ENCODE measurements at regions not wholly inside any gene's neighbourhood (a gene's known extent, or its start where the extent isn't known, plus 50 kb on each side); places are given as distances from the start of the nearest gene placed in this dataset.
A peak's percentile ranks its signal among the peaks of the same experiment; 100 is the strongest.

- H3K27me3 Mint-ChIP-seq: peaks cover 36 to 65% (median 48%) of the 10 kb centered on the region in 3 donors
- H3K4me1 Mint-ChIP-seq: peaks cover 0 to 5% (median 0%) of the 10 kb centered on the region in 3 donors
- no peak overlapping the region for H3K4me3 Mint-ChIP-seq
- peaks cover 18 to 27% of the 10 kb centered on the region in 2 donors for H3K36me3 Mint-ChIP-seq
- DNase-seq (no peak), ATAC-seq (ENCODE audit: low read depth in 2 of 2) (no peak)
- H3K27ac Mint-ChIP-seq: no peak overlapping the region
- H3K9me3 Mint-ChIP-seq: peaks cover 8 to 55% (median 35%) of the 10 kb centered on the region in 7 donors
These were observed 87.8 kb upstream of the CDH5 start for GRCh38 chr16:66278604-66279262.

- peaks cover 41 to 71% (median 54%) of the 10 kb centered on the region in 3 donors for H3K27me3 Mint-ChIP-seq
- H3K4me3 Mint-ChIP-seq: no peak overlapping the region
- DNase-seq (no peak), ATAC-seq (ENCODE audit: low read depth in 2 of 2) (no peak)
- H3K4me1 Mint-ChIP-seq: peaks cover 0 to 5% (median 0%) of the 10 kb centered on the region in 3 donors
- H3K9me3 Mint-ChIP-seq: peaks cover 8 to 55% (median 35%) of the 10 kb centered on the region in 7 donors
- H3K27ac Mint-ChIP-seq: no peak overlapping the region
- H3K36me3 Mint-ChIP-seq: peaks cover 18 to 27% of the 10 kb centered on the region in 2 donors
These were observed 88.4 kb upstream of the CDH5 start for GRCh38 chr16:66278111-66278531.

- no peak for DNase-seq
- Mint-ChIP-seq H3K27me3 (peaks cover 43 to 77% (median 60%) of the 10 kb centered on the region in 3 donors), H3K36me3 (peaks cover 18 to 27% of the 10 kb centered on the region in 2 donors), H3K4me3 (no peak overlapping the region), H3K4me1 (peaks cover 0 to 5% (median 0%) of the 10 kb centered on the region in 3 donors), H3K9me3 (peaks cover 8 to 55% (median 35%) of the 10 kb centered on the region in 7 donors), H3K27ac (no peak overlapping the region)
- no peak for ATAC-seq (ENCODE audit: low read depth in 2 of 2)
These were observed 89.0 kb upstream of the CDH5 start for GRCh38 chr16:66277311-66278070.

- Mint-ChIP-seq H3K9me3 (peaks cover 8 to 55% (median 35%) of the 10 kb centered on the region in 7 donors), H3K36me3 (peaks cover 18 to 27% of the 10 kb centered on the region in 2 donors), H3K27me3 (peaks cover 44 to 84% (median 62%) of the 10 kb centered on the region in 3 donors), H3K4me1 (peaks cover under 1 to 5% (median under 1%) of the 10 kb centered on the region in 3 donors), H3K27ac (no peak overlapping the region), H3K4me3 (no peak overlapping the region)
- DNase-seq (no peak), ATAC-seq (ENCODE audit: low read depth in 2 of 2) (no peak)
These were observed 90.6 kb upstream of the CDH5 start for GRCh38 chr16:66275775-66276428.

DNA sequence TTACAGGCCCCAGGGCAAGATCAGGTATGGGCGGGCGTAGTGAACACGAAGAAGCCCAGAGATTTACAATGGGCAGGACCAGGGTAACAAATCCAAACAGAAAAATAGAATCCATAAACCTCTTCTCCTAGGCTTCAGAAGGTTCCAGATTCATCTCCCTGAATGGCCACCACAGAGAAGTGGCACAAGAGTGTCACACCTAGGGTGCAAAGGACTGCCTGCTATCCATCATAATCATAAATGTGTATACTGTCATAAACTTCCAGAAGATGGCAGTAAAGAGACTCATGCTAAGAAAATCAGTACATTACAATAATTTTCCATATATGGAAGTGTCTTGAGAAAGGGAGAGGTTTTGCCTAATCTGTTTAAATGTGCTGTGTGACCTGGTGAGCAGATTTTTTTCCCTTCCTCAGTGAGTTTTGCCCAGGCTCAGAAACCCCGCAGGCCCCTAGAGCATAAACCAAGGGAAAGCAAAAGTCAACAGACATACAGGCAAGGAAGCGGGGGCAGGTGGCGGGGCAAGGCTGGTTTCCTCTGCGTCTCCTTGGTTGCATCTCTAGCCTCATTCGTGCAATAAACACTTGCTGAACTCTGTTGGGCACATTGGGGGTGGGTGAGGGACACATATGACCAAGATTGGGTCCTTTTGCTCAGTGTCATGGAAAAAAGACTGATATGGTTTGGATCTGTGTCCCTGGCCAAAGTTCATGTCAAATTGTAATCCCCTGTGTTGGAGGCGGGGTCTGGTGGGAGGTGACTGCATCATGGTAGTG, 92.0 kb upstream of the CDH5 start:
- peaks cover 16 to 22% of the 10 kb centered on the region in 2 donors for H3K36me3 Mint-ChIP-seq
- H3K9me3 Mint-ChIP-seq: peaks cover 8 to 41% (median 29%) of the 10 kb centered on the region in 7 donors
- peaks cover 35 to 75% (median 57%) of the 10 kb centered on the region in 3 donors for H3K27me3 Mint-ChIP-seq
- H3K27ac Mint-ChIP-seq: no peak overlapping the region
- H3K4me1 Mint-ChIP-seq: peaks cover 4 to 5% (median 4%) of the 10 kb centered on the region in 3 donors
- H3K4me3 Mint-ChIP-seq: no peak overlapping the region
- ATAC-seq (ENCODE audit: low read depth in 2 of 2): no peak
- no peak for DNase-seq

GRCh38 chr16:66273644-66274334, 92.7 kb upstream of the CDH5 start:
- Mint-ChIP-seq H3K4me3 (no peak overlapping the region), H3K27ac (no peak overlapping the region), H3K4me1 (peaks cover 4 to 9% (median 8%) of the 10 kb centered on the region in 3 donors), H3K9me3 (peaks cover 8 to 34% (median 22%) of the 10 kb centered on the region in 7 donors), H3K27me3 (peaks cover 38 to 73% (median 56%) of the 10 kb centered on the region in 3 donors), H3K36me3 (peaks cover 8 to 14% of the 10 kb centered on the region in 2 donors)
- DNase-seq (no peak), ATAC-seq (ENCODE audit: low read depth in 2 of 2) (no peak)

GRCh38 chr16:66273053-66273452, 93.4 kb upstream of the CDH5 start:
- no peak for ATAC-seq (ENCODE audit: low read depth in 2 of 2)
- Mint-ChIP-seq H3K9me3 (peaks cover 8 to 29% (median 19%) of the 10 kb centered on the region in 7 donors), H3K4me1 (peaks cover 4 to 9% (median 8%) of the 10 kb centered on the region in 3 donors), H3K36me3 (peaks cover 5 to 10% of the 10 kb centered on the region in 2 donors), H3K4me3 (peak overlapping the region in 1 of 8 donors; percentile 71), H3K27ac (no peak overlapping the region), H3K27me3 (peaks cover 42 to 68% (median 52%) of the 10 kb centered on the region in 3 donors)
- DNase-seq: no peak

DNA sequence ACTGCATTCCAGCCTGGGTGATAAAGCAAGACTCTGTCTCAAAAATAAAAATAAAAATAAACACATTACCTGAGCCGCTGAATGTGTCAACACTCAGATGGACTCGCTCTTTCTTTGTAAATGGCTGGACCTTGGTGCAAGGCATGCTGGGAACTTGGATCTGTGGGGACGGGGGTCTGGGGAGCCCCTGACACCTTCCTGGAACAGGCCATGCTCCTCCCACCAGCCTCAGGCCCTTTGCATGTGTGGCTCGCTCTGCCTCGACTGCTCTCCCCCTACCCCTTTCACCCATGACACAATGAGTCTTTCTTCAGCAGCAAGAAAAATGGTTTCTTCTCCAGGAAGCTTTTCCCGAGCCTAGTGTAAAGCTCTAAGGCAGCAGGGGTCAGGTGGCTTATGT, 94.0 kb upstream of the CDH5 start:
- no peak for ATAC-seq (ENCODE audit: low read depth in 2 of 2)
- Mint-ChIP-seq H3K27me3 (peaks cover 45 to 64% (median 57%) of the 10 kb centered on the region in 3 donors), H3K27ac (peak overlapping the region in 1 of 6 donors; percentile 48)

DNA sequence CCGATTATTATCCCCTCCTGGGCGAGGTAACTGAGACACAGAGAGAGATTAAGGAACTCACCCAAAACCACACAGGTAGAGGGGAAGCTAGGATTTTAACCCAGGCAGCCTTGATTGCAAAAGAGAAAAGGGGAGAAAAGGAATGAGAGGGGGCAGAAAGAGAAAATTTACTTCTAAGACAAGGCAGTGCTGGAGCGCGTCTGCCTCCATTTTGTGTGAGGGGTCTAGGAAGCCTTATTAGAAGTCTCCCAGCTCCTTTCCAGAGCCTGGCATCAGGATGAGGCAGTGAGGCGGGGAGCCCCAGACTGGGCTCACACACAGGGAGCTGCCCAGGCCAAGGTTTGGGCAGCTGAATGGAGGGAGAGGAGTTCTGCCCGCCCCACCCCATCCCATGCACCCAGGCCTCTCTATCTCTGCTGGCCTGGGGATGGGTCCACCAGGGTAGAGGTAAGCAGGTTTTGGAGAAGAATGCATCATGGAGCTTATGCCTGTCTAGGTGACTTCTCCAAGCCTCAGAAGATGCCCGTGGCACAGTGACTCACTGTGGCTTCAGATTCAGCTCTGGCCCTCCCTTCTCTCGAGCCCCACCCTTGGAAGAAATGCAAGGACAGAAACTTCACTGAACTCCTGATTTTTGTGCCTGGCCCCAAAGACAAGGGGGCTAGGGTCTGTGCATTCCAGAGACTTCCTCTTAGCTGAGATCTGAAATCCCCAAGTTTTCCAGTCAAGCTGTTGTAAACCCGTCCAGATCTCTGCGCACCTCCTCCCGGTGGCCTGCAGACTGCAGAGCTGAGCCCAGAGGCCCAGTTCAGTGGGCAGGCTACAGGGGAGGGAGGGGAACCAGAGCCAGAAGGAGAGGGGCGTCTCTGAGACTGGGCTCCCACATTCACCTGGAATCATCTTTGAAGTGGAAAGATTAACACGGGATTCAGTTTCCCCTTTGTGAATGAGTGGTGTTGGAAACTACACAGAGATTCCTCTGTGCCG, 95.1 kb upstream of the CDH5 start:
- peaks cover 5 to 10% of the 10 kb centered on the region in 2 donors for H3K36me3 Mint-ChIP-seq
- no peak overlapping the region for H3K27ac Mint-ChIP-seq
- H3K4me1 Mint-ChIP-seq: peaks cover 10 to 12% (median 12%) of the 10 kb centered on the region in 3 donors
- H3K4me3 Mint-ChIP-seq: no peak overlapping the region
- ATAC-seq (ENCODE audit: low read depth in 2 of 2) (no peak), DNase-seq (no peak)
- peaks cover 8 to 18% (median 14%) of the 10 kb centered on the region in 7 donors for H3K9me3 Mint-ChIP-seq
- peaks cover 52 to 68% (median 66%) of the 10 kb centered on the region in 3 donors for H3K27me3 Mint-ChIP-seq

More for the DNA sequence above, 94.0 kb upstream of the CDH5 start:
- H3K36me3 Mint-ChIP-seq: peaks cover 5 to 10% of the 10 kb centered on the region in 2 donors
- no peak for DNase-seq
- H3K9me3 Mint-ChIP-seq: peaks cover 8 to 24% (median 19%) of the 10 kb centered on the region in 7 donors
- H3K4me1 Mint-ChIP-seq: peaks cover 4 to 9% (median 8%) of the 10 kb centered on the region in 3 donors
- no peak overlapping the region for H3K4me3 Mint-ChIP-seq

GRCh38 chr16:66270333-66270927, 96.1 kb upstream of the CDH5 start:
- Mint-ChIP-seq H3K4me1 (peaks cover 11 to 15% (median 12%) of the 10 kb centered on the region in 3 donors), H3K9me3 (peaks cover 0 to 9% (median 5%) of the 10 kb centered on the region in 7 donors), H3K4me3 (peak overlapping the region in 2 of 8 donors; percentile 4 to 16), H3K27ac (no peak overlapping the region), H3K36me3 (peaks cover 0 to 2% of the 10 kb centered on the region in 2 donors), H3K27me3 (peaks cover 49 to 75% (median 62%) of the 10 kb centered on the region in 3 donors)
- ATAC-seq (ENCODE audit: low read depth in 2 of 2): peak; percentile 32 to 37
- DNase-seq: peak; percentile 18

Measured in naive B cell (primary cell).